C4-2B (cell line): ENCODE measurements at regions not wholly inside any gene's neighbourhood (a gene's known extent, or its start where the extent isn't known, plus 50 kb on each side); places are given as distances from the start of the nearest gene placed in this dataset.
"Not testable (repeated sequence)": the region's sequence is repeated elsewhere in the genome, so short reads cannot be mapped to it uniquely, and the experiment has no call there.

ENCODE experiments used
- H3K27ac ChIP-seq: fragments of 450-650 bp; 2 replicates; pipeline ENCODE4 v1.5.1; 2017
- ZFX ChIP-seq: fragments of 450-650 bp; IDR thresholded peaks from 2 replicates; pipeline ENCODE4 v1.6.1; 2017
- TF ChIP-seq, protein P1 (sequence below): fragments of 450-650 bp; conservative IDR thresholded peaks from 2 replicates; pipeline ENCODE4 v1.5.1; 2017; ENCODE audit warnings: mild to moderate bottlenecking

DNA sequence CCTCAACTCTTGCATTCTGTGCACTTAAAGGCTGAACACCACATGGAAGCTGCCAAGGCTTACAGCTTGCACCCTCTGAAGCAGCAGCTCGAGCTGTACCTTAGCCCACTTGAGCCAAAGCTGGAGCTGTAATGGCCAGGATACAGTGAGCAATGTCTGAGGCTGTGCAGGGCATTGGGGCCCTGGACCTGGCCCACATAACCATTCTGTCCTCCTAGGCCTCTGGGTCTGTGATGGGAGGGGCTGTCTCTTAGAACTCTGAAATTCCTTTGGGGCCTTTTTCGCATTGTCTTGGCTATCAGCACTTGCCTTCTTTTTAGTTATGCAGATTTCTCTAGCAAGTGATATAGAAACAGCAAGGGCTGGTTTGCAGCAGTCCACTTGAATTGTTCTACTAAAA, 303.8 kb upstream of the CLEC14A start:
- TF ChIP-seq ZFX = no peak
- TF ChIP-seq, protein P1, sequence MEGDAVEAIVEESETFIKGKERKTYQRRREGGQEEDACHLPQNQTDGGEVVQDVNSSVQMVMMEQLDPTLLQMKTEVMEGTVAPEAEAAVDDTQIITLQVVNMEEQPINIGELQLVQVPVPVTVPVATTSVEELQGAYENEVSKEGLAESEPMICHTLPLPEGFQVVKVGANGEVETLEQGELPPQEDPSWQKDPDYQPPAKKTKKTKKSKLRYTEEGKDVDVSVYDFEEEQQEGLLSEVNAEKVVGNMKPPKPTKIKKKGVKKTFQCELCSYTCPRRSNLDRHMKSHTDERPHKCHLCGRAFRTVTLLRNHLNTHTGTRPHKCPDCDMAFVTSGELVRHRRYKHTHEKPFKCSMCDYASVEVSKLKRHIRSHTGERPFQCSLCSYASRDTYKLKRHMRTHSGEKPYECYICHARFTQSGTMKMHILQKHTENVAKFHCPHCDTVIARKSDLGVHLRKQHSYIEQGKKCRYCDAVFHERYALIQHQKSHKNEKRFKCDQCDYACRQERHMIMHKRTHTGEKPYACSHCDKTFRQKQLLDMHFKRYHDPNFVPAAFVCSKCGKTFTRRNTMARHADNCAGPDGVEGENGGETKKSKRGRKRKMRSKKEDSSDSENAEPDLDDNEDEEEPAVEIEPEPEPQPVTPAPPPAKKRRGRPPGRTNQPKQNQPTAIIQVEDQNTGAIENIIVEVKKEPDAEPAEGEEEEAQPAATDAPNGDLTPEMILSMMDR = no peak
- no peak overlapping the region for H3K27ac ChIP-seq

DNA sequence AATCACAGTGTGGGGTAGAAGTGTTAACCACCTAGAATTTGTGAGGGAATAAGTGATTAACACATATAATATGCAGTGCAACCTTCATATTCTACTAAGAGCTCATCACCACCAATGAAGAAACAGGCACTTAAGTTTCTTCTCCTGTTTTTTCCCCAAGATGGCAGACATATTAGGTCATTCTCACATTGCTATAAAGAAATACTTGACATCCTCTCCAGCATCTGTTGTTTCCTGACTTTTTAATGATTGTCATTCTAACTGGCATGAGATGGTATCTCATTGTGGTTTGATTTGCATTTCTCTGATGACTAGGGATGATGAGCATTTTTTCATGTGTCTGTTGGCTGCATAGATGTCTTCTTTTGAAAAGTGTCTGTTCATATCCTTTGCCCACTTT, 301.5 kb upstream of the CLEC14A start:
- not testable (repeated sequence) for H3K27ac ChIP-seq

DNA sequence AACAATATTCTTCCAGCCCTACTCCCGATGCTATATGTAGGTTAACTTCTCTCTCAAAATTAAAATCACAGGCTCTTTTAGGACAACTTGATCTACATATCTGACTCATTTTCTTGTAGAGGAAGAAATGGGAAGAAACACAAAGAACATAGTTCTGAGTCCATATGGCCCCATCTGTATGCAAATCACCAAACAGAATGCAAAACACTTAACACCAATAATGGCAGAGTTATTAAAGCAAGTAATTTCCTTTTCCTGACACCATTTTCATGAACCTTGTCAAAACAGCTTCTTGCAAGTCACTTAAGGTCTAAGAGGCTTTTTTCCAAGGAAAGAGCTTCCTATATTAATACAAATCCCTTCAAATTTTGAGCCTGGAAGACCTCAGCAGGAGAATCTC, 300.4 kb upstream of the CLEC14A start:
- H3K27ac ChIP-seq = no peak overlapping the region
- TF ChIP-seq ZFX = no peak
- TF ChIP-seq, protein P1 = no peak

DNA sequence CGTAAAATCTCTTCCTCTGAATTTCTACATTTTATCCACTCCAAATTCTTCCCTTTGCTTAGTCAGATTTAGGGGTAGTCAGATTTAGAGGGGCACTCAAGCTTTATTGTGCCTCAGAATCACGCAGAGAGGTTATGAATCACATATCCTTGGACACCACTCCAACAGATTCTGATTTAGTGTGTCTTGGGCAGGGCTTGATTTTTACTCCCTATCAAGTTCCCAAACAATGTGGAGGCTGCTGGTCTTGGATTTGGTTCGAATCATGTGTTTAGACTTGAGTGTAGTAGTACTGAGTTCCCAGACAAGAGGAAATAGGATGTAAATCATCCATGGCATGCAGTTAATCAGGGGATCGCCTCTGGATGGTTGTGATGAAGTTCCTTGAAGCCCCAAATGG, 298.1 kb upstream of the CLEC14A start:
- no peak overlapping the region for H3K27ac ChIP-seq
- no peak for TF ChIP-seq ZFX
- TF ChIP-seq, protein P1 = no peak

DNA sequence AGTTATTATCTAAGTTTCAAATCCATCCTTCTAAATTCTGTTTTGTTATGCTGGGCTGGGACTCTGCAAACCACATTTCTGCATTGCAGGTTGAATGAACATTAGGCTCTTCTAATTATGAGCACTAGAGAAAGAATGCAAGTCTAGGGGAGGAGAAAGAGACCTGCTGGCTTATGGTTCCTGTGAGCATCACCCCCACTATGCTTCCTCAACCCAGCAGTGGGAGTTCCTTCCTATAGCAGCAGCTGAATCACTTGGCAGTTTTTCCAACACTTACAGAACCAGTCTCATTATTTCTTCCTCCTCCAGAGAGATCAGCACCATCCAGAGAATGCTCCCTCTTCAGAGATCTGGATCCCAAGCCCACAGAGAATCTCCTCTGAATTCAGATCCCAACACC, 297.7 kb upstream of the CLEC14A start:
- TF ChIP-seq, protein P1 = no peak
- TF ChIP-seq ZFX = no peak

DNA sequence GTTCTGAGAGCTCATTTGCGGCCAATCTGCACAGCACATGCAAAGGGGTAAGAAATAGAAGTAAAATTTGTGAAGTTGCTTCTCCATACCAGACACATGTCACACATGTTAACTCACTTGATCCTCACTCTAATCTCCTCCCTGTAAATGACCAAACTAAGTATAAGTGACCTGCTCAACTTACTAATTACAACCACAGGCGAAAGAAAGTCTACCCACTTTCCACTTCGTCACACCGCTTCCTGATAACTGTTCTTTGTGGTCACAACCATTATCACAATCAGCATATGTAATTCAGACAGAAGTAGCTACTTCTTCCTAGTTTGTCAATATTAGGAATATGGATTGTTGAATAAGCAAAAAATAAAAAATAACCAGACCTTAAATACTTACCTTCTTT, 293.7 kb upstream of the CLEC14A start:
- TF ChIP-seq, protein P1 = no peak
- TF ChIP-seq ZFX = no peak

More for the DNA sequence above, 297.7 kb upstream of the CLEC14A start:
- no peak overlapping the region for H3K27ac ChIP-seq

DNA sequence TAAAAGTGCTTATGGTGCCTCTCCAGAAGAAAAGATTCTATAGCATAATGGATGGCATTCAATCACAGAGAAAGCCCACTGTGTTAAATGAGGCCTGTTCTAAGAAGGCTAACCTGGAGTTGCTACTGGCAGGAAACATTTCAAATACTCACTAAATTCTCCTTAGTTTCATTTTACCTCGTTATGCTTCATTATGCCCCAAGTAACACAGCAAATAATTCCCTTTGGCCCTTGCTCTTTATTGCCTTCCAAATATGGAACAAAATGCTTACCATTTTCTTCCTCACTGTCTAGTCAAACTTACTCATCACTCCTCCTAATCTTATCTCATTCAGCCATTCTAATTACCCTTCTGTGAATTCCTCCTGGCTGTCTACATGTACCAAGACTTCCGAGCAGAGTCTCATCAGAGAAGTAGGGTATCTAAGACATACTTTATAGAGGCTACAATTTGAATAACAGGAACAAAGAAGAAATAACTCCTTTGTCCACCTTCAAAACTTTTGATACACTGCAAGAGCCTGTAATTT, 292.1 kb upstream of the CLEC14A start:
- TF ChIP-seq ZFX = no peak
- TF ChIP-seq, protein P1 = no peak
- no peak overlapping the region for H3K27ac ChIP-seq

More for the DNA sequence above, 293.7 kb upstream of the CLEC14A start:
- H3K27ac ChIP-seq = no peak overlapping the region

DNA sequence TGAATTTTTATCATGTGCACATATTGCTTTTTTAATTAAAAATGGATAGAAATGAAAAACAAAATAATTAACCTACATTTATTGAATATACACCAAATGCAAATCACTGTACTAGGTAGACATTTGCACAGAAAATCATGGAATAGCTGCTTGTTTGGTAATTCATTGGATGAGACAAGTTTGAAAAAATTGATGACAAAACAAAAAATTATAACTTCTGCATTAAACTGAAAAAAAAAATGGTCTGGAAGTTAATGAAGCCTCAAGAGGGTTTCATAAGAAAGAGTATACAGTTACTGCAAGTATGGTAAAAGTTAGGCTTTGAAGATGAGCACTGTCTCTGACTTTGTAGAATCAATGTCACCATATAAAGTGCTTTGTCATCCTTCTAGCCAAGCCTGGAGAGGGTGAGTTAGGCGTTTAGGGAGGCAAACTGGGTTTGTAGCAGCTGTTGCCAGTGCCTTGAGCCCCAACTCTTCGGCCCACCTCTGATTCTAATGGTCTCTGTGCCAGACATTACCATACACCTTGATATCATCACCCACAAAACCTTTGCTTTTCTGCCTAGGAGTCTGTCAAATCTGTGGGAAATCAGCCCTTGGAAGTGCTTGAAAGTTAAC, 291.1 kb upstream of the CLEC14A start:
- H3K27ac ChIP-seq = no peak overlapping the region
- TF ChIP-seq, protein P1 = no peak
- TF ChIP-seq ZFX = no peak
